ENCODE measurements at regions not wholly inside any gene's neighbourhood (a gene's known extent, or its start where the extent isn't known, plus 50 kb on each side); places are given as distances from the start of the nearest gene placed in this dataset.

- TF ChIP-seq CTCF (IDR thresholded peaks at IDR 0.05) (no peak), ZFX (IDR thresholded peaks at IDR 0.05; ENCODE audit: borderline replicate concordance) (no peak)
Observed at GRCh38 chr6:126618639-126619343, 278.9 kb downstream of the CENPW start.
